ENCODE measurements at regions not wholly inside any gene's neighbourhood (a gene's known extent, or its start where the extent isn't known, plus 50 kb on each side); places are given as distances from the start of the nearest gene placed in this dataset.

GRCh38 chr2:120937686-120938044, 202.0 kb downstream of the GLI2 start:
- TF ChIP-seq CTCF (IDR thresholded peaks at IDR 0.05; ENCODE audit: poor library complexity) (no peak), EZH2 (IDR thresholded peaks at IDR 0.05; ENCODE audit: borderline replicate concordance) (no peak)
